A673 (cell line): ENCODE measurements at regions not wholly inside any gene's neighbourhood (a gene's known extent, or its start where the extent isn't known, plus 50 kb on each side); places are given as distances from the start of the nearest gene placed in this dataset.

ENCODE experiments used
- BruUV-seq: library from RNA; stranded (reverse); fragments of 400-500 nt; replicated peaks from 2 replicates; lab custom pipeline; 2021; lab: Mats Ljungman, UMichigan
- CTCF ChIA-PET: fragments of 300-600 bp; sonication (Branson Sonifier 250); formaldehyde crosslinking; loops from one replicate; lab custom pipeline; 2022; ENCODE audit warnings: antibody characterized with exemption; lab: Charles Lee
- POLR2A ChIA-PET: fragments of 300-600 bp; sonication (Branson Sonifier 250); formaldehyde crosslinking; loops from one replicate; lab custom pipeline; 2022; ENCODE audit warnings: antibody characterized with exemption; ENCODE audit not compliant: low non-redundant PET; lab: Charles Lee
- DNase-seq: peaks from one replicate; pipeline ENCODE4 v3.0.0-alpha.2; 2015; ENCODE audit warnings: low spot score
- H3K27ac ChIP-seq: fragments of 200-600 bp; sonication (generic); 2 replicates; pipeline ENCODE4 v1.5.1; 2016; ENCODE audit warnings: mixed run types, low read depth, mild to moderate bottlenecking, mixed read lengths, antibody characterized with exemption, low read length; ENCODE audit not compliant: poor library complexity, severe bottlenecking
- H3K27me3 ChIP-seq: fragments of 200-600 bp; sonication (generic); replicated peaks from 2 replicates; pipeline ENCODE4 v1.6.1; 2017; ENCODE audit warnings: mixed run types, low read depth, mild to moderate bottlenecking, mixed read lengths, antibody characterized with exemption, low read length; ENCODE audit not compliant: insufficient read depth, poor library complexity
- H3K36me3 ChIP-seq: fragments of 200-600 bp; sonication (generic); 2 replicates; pipeline ENCODE4 v1.6.1; 2016; ENCODE audit warnings: mixed run types, mild to moderate bottlenecking, mixed read lengths, antibody characterized with exemption, low read length; ENCODE audit not compliant: insufficient read depth, poor library complexity, severe bottlenecking
- H3K4me1 ChIP-seq: fragments of 200-600 bp; sonication (generic); 2 replicates; pipeline ENCODE4 v1.6.1; 2017; ENCODE audit warnings: mixed run types, mild to moderate bottlenecking, mixed read lengths, antibody characterized with exemption, low read length; ENCODE audit not compliant: insufficient read depth, poor library complexity, severe bottlenecking
- H3K4me3 ChIP-seq: fragments of 200-600 bp; sonication (generic); 2 replicates; pipeline ENCODE4 v1.5.1; 2016; ENCODE audit warnings: low read depth, mixed run types, mild to moderate bottlenecking, mixed read lengths, low read length; ENCODE audit not compliant: poor library complexity, severe bottlenecking
- H3K9me3 ChIP-seq: fragments of 200-600 bp; sonication (generic); 2 replicates; pipeline ENCODE4 v1.6.1; 2016; ENCODE audit warnings: mixed run types, low read depth, mild to moderate bottlenecking, mixed read lengths, antibody characterized with exemption, low read length; ENCODE audit not compliant: poor library complexity, severe bottlenecking
- EZH2 ChIP-seq: fragments of 200-600 bp; sonication (generic); IDR thresholded peaks from 2 replicates; pipeline ENCODE4 v1.6.1; 2017; ENCODE audit warnings: borderline replicate concordance, low read depth, mild to moderate bottlenecking, mixed read lengths, antibody characterized with exemption, low read length; ENCODE audit not compliant: poor library complexity, severe bottlenecking
- intact Hi-C: fragments of 100-400 bp; cut with micrococcal nuclease; formaldehyde crosslinking; loops from one replicate; pipeline ENCODE4 v1.10.0; 2022; ENCODE audit not compliant: unreplicated experiment
- TF ChIP-seq, protein P1 (sequence below): fragments of 300-800, 200-600 bp; sonication (generic); conservative IDR thresholded peaks from 2 replicates; pipeline ENCODE4 v1.5.1; 2017; ENCODE audit warnings: low read depth, mild to moderate bottlenecking, antibody characterized with exemption, low read length, moderate library complexity, mixed read lengths

DNA sequence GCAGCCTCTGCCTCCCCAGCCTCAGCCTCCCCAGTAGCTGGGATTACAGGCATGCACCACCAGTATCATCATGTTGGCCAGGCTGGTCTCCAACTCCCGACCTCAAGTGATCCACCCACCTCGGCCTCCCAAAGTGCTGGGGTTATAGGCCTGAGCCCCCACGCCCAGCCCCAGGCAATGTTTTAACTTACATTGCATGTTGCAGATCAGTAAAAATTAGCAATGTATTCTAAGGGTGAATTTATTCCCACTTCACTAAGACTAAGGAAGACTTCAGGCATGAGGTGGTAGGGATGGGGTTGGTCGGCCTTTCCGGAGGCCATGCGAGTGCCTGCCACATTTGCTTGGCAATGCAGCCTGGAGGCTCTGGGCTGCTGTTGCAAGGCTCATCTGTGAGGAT is 66.8 kb upstream of the JDP2 start:
- CTCF ChIA-PET: no interaction called here
- no peak for DNase-seq
- TF ChIP-seq, protein P1, sequence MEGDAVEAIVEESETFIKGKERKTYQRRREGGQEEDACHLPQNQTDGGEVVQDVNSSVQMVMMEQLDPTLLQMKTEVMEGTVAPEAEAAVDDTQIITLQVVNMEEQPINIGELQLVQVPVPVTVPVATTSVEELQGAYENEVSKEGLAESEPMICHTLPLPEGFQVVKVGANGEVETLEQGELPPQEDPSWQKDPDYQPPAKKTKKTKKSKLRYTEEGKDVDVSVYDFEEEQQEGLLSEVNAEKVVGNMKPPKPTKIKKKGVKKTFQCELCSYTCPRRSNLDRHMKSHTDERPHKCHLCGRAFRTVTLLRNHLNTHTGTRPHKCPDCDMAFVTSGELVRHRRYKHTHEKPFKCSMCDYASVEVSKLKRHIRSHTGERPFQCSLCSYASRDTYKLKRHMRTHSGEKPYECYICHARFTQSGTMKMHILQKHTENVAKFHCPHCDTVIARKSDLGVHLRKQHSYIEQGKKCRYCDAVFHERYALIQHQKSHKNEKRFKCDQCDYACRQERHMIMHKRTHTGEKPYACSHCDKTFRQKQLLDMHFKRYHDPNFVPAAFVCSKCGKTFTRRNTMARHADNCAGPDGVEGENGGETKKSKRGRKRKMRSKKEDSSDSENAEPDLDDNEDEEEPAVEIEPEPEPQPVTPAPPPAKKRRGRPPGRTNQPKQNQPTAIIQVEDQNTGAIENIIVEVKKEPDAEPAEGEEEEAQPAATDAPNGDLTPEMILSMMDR: no peak
- TF ChIP-seq EZH2: no peak
- peaks cover 16% of the 10 kb centered on the region for H3K27me3 ChIP-seq
- no peaks in the 10 kb centered on the region for H3K9me3 ChIP-seq
- intact Hi-C loops: no loop called here
- no peaks in the 10 kb centered on the region for H3K36me3 ChIP-seq
- no peak overlapping the region for H3K4me3 ChIP-seq
- POLR2A ChIA-PET: no interaction called here
- no TSS peak for BruUV-seq
- no peak overlapping the region for H3K27ac ChIP-seq
- no peaks in the 10 kb centered on the region for H3K4me1 ChIP-seq

- Histone ChIP-seq H3K36me3 (no peaks in the 10 kb centered on the region), H3K27ac (no peak overlapping the region), H3K4me3 (no peak overlapping the region), H3K4me1 (no peaks in the 10 kb centered on the region), H3K27me3 (peaks cover 16% of the 10 kb centered on the region), H3K9me3 (no peaks in the 10 kb centered on the region)
- DNase-seq: no peak
- CTCF ChIA-PET: interaction anchor here (0.6 kb wide), 1 partner anchor 33 kb away, joined by 7 read pairs; no protein-coding TSS in a partner anchor
- no peak for TF ChIP-seq EZH2
- TF ChIP-seq, protein P1: no peak
- POLR2A ChIA-PET: no interaction called here
- intact Hi-C loops: no loop called here
- no TSS peak for BruUV-seq
Measured at GRCh38 chr14:75361751-75362433, 65.9 kb upstream of the JDP2 start.

DNA sequence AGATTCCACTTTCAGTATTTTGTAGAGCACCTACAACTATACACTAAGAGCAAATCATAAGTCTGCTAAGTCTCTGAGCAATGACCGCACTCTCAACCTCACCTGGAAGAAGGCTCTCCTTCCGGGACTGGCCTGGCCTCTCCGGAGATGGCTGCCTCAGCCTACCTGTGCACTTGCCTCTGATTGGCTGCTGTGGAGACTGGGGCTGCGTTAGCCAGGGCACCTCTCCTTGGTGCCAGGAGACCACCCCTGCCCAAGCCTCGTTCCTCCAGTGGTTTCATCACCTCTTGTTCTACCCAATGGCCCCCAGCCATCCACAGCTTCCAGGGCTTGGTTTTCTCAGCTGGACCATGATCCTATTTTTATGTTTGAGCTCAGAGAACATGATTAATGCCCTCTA is 64.7 kb upstream of the JDP2 start:
- BruUV-seq: no TSS peak

More for the DNA sequence above, 64.7 kb upstream of the JDP2 start:
- Histone ChIP-seq H3K27ac (no peak overlapping the region), H3K9me3 (no peaks in the 10 kb centered on the region), H3K27me3 (peaks cover 16% of the 10 kb centered on the region), H3K4me1 (no peaks in the 10 kb centered on the region), H3K4me3 (no peak overlapping the region), H3K36me3 (no peaks in the 10 kb centered on the region)
- TF ChIP-seq EZH2: no peak
- TF ChIP-seq, protein P1: no peak
- POLR2A ChIA-PET: no interaction called here
- CTCF ChIA-PET: no interaction called here
- intact Hi-C loops: no loop called here
- DNase-seq: no peak
